ENCODE measurements at regions not wholly inside any gene's neighbourhood (a gene's known extent, or its start where the extent isn't known, plus 50 kb on each side); places are given as distances from the start of the nearest gene placed in this dataset.

GRCh38 chr7:96800122-96800521 is 90.5 kb upstream of the SEM1 start:
- TF ChIP-seq JUND (IDR thresholded peaks at IDR 0.05) (no peak), ZNF274 (IDR thresholded peaks at IDR 0.05; ENCODE audit: low read depth, low read length) (no peak)
